Thoracic aorta (tissue), 2 donors: ENCODE measurements at regions not wholly inside any gene's neighbourhood (a gene's known extent, or its start where the extent isn't known, plus 50 kb on each side); places are given as distances from the start of the nearest gene placed in this dataset.

Source experiments
- ATAC-seq: fragments of 150-250 bp; one replicate; pipeline ENCODE4 v1.8.0; 2017; ENCODE audit warnings: low read depth; ENCODE audit not compliant: insufficient number of reproducible peaks, low FRiP score
- DNase-seq: peaks from one replicate; pipeline ENCODE4 v3.0.0-alpha.2; 2020; ENCODE audit warnings: low spot score
- H3K27ac ChIP-seq, 2 donors: fragments of 200-600 bp; sonication (generic); 1 replicate in 1 of 2; 2 replicates in 1 of 2; pipeline ENCODE4 v1.5.1; 2016; ENCODE audit warnings: mild to moderate bottlenecking in 2 of 2, moderate library complexity in 2 of 2
- H3K27me3 ChIP-seq: fragments of 200-600 bp; sonication (generic); replicated peaks from 2 replicates; pipeline ENCODE4 v1.6.0; 2016; ENCODE audit warnings: mild to moderate bottlenecking; ENCODE audit not compliant: insufficient read depth
- H3K36me3 ChIP-seq: fragments of 200-600 bp; sonication (generic); one replicate; pipeline ENCODE4 v1.5.1; 2016
- H3K4me1 ChIP-seq, 2 donors: fragments of 200-600 bp; sonication (generic); 1 replicate in 1 of 2; 2 replicates in 1 of 2; pipeline versions ENCODE4 v1.5.1 to v1.6.0; 2016; ENCODE audit warnings: low read depth in 2 of 2, mild to moderate bottlenecking in 1 of 2; ENCODE audit not compliant: control insufficient read depth in 1 of 2
- H3K4me3 ChIP-seq: fragments of 200-600 bp; sonication (generic); 2 replicates; pipeline ENCODE4 v1.5.1; 2016; ENCODE audit warnings: mild to moderate bottlenecking
- H3K9me3 ChIP-seq: fragments of 200-600 bp; sonication (generic); 2 replicates; pipeline ENCODE4 v1.5.1; 2016
- CTCF ChIP-seq: fragments of 200-600 bp; sonication (generic); IDR thresholded peaks from one replicate; pipeline ENCODE4 v1.5.1; 2019; ENCODE audit warnings: antibody characterized with exemption

GRCh38 chrX:94743478-94743877 lies 1069.5 kb downstream of the FAM133A start:
- ATAC-seq: no peak
- Histone ChIP-seq H3K4me1 (no peaks in the 10 kb centered on the region), H3K4me3 (no peak overlapping the region), H3K9me3 (no peaks in the 10 kb centered on the region), H3K27ac (no peak overlapping the region), H3K27me3 (no peaks in the 10 kb centered on the region), H3K36me3 (no peaks in the 10 kb centered on the region)
- TF ChIP-seq CTCF: no peak
- DNase-seq: no peak

GRCh38 chrX:94744786-94745185 lies 1070.8 kb downstream of the FAM133A start:
- DNase-seq (no peak), ATAC-seq (no peak)
- Histone ChIP-seq H3K9me3 (no peaks in the 10 kb centered on the region), H3K4me1 (no peaks in the 10 kb centered on the region), H3K27me3 (no peaks in the 10 kb centered on the region), H3K4me3 (no peak overlapping the region), H3K27ac (no peak overlapping the region), H3K36me3 (no peaks in the 10 kb centered on the region)
- no peak for TF ChIP-seq CTCF

- ATAC-seq: no peak
- H3K36me3 ChIP-seq: no peaks in the 10 kb centered on the region
These were observed 1077.6 kb downstream of the FAM133A start for GRCh38 chrX:94751611-94752010.

GRCh38 chrX:94752434-94753169 lies 1078.6 kb downstream of the FAM133A start:
- Histone ChIP-seq H3K9me3 (no peaks in the 10 kb centered on the region), H3K4me3 (no peak overlapping the region), H3K27ac (no peak overlapping the region), H3K27me3 (no peaks in the 10 kb centered on the region), H3K36me3 (no peaks in the 10 kb centered on the region), H3K4me1 (no peaks in the 10 kb centered on the region)
- ATAC-seq (no peak), DNase-seq (no peak)
- TF ChIP-seq CTCF: no peak

More at GRCh38 chrX:94751611-94752010, 1077.6 kb downstream of the FAM133A start:
- Histone ChIP-seq H3K4me3 (no peak overlapping the region), H3K27ac (no peak overlapping the region), H3K4me1 (no peaks in the 10 kb centered on the region), H3K27me3 (no peaks in the 10 kb centered on the region), H3K9me3 (no peaks in the 10 kb centered on the region)
- no peak for TF ChIP-seq CTCF
- DNase-seq: no peak

GRCh38 chrX:94758130-94758529 lies 1084.1 kb downstream of the FAM133A start:
- Histone ChIP-seq H3K4me3 (no peak overlapping the region), H3K36me3 (no peaks in the 10 kb centered on the region), H3K9me3 (no peaks in the 10 kb centered on the region), H3K27ac (no peak overlapping the region), H3K27me3 (no peaks in the 10 kb centered on the region), H3K4me1 (no peaks in the 10 kb centered on the region)
- DNase-seq: no peak
- ATAC-seq: no peak
- TF ChIP-seq CTCF: no peak
